ENCODE measurements at regions not wholly inside any gene's neighbourhood (a gene's known extent, or its start where the extent isn't known, plus 50 kb on each side); places are given as distances from the start of the nearest gene placed in this dataset.

DNA sequence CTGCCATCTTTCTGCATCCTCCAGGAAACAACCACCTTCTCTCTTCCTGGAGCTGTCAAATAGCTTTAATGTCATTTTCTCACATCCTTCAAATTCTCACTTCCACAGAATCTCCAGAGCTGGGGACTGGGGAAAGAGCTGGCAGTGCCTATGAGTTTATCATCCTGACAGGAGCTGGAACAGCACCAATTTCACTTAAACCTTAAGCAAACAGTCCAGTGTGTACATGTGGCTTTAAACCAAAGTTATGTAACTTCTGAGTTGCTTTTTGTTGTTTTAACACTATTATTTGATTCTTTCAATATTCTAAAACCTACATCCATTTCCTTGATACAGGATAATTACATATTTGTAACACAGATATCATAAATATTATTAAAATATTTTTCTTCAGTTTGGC is 331.5 kb upstream of the ARGLU1 start:
- no peak for TF ChIP-seq ZNF274 (IDR thresholded peaks at IDR 0.05; ENCODE audit: low read depth, low read length)
- H3K4me3 ChIP-seq (ENCODE audit: low read length): no peak overlapping the region

DNA sequence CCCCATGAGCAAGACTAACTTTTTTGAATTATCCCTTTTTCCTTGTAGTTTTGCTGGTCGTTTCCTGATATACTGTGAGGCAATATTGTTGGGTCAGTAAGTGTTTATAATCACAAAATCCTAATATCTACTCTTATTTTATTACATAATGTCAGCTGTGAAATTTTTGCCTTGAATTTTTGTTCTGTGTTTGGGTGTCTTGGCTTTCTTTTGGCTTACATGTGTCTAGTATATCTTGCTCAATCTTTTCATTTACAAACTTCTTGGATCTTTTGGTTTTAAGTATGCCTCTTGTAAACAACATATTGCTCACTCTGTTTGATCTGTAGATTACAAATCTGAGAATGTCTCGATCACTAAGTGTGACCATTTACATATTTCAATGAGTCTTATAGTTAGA is 330.3 kb upstream of the ARGLU1 start:
- no peak overlapping the region for H3K4me3 ChIP-seq (ENCODE audit: low read length)
- no peak for TF ChIP-seq ZNF274 (IDR thresholded peaks at IDR 0.05; ENCODE audit: low read depth, low read length)

DNA sequence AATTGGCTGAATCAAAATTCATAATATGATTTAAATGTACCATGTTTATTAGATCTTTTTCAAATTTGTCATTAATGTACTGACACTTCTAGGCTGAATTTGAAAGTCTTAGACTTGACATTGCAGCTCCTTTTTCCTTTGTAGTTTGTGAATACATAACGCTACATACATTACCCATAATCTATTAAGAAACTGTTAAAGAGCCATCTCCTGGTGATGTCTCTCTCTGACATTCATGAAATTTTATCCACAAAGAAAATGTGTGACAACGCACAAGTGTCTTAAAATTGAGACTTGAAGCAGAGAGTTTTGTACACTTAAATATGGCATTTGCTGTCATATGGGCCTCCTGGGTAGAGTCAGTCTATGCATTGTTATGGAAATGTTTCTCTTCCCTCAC is 320.2 kb upstream of the ARGLU1 start:
- no peak overlapping the region for H3K4me3 ChIP-seq (ENCODE audit: low read length)
- TF ChIP-seq ZNF274 (IDR thresholded peaks at IDR 0.05; ENCODE audit: low read depth, low read length): no peak

DNA sequence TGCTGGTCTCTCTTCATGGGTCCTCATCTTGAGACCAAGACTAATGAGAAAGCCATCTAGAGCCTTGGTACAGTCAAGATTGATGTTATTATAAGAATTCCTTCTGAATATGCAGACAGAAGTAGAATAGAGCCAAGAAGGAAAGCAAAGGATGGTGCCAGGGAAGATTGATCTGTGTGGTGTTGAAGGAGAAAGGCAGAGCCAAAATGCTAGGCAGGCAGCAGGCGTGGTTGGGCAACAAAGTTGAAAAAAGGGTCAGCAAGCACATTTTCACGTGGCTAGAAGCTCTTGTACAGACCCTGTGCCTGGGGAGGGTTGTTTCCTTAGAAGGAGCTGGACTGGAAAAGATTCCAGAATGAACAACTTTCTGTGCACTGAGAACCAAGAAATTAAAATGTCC is 319.7 kb upstream of the ARGLU1 start:
- H3K4me3 ChIP-seq (ENCODE audit: low read length): no peak overlapping the region
- no peak for TF ChIP-seq ZNF274 (IDR thresholded peaks at IDR 0.05; ENCODE audit: low read depth, low read length)

DNA sequence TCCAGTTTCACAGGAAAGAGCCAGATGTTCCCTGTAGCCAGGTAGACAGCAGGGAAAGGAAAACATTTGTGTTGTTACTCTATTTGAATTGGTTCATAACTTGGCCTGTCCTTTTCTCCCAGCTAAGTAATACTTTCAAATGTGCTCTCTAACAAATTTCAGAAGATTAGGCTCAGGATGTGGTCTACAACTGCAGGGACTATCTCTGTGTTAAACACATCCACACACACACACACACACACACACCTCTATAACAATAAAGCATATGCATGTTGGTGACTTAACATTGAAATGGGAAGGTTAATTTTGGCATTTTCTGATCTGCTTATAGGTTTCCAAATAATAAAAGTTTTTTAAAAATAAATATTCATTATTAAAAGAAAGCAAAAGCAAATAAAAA is 316.0 kb upstream of the ARGLU1 start:
- TF ChIP-seq ZNF274 (IDR thresholded peaks at IDR 0.05; ENCODE audit: low read depth, low read length): no peak
- no peak overlapping the region for H3K4me3 ChIP-seq (ENCODE audit: low read length)

DNA sequence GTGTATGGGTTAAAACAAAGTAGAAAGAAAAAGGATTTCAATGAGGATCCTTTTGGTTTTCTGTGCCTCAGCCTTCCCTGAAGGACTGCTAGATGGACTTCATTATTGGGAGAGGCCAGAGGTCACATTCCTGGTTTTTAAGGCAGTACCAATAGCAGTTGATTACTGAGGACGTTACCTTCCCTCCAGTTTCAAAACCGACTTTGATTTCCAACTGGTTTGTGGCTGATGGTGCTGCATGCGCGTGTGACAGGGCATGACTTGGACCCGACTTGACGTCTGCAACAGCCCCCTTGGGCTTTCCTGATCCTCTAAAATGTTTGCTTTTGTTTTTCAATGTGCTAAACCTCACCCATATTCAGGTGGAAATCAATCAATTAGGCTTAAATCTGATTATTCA is 314.3 kb upstream of the ARGLU1 start:
- no peak for TF ChIP-seq ZNF274 (IDR thresholded peaks at IDR 0.05; ENCODE audit: low read depth, low read length)
- no peak overlapping the region for H3K4me3 ChIP-seq (ENCODE audit: low read length)

DNA sequence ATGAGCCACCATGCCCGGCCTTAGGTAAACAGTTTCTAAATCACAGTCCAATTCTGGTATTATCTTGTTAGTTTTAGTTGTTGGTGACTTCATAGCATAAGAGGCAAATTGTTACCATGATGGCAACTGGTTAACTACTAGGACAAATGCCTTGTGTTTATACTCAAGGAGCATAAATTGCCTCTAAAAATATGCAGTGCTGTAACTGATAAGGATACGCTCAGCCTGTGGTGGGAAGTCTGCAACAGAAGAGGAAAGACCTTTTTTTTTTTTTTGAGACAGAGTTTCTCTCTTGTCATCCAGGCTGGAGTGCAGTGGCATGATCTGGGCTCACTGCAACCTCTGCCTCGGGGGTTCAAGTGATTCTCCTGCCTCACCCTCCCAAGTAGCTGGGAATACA is 311.9 kb upstream of the ARGLU1 start:
- no peak for TF ChIP-seq ZNF274 (IDR thresholded peaks at IDR 0.05; ENCODE audit: low read depth, low read length)
- H3K4me3 ChIP-seq (ENCODE audit: low read length): no peak overlapping the region

DNA sequence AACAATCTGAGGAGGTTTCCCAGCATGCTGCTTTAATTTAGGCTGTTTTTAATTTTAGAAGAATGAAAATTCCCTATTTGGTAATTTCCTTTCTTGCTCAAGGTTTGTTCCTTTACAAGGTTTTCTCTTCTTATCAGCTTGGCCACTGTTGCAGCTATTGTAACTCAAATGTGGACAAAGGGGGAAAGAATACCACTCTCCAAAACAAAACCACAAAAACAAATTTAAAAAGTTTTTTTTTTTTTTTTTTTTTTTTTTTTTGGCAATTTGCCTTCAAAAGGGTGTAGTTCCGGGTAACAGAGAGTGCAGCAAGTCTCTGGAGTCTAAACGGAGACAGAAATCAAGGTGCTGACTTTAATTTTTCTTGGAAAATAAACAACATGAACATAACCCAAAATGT is 306.4 kb upstream of the ARGLU1 start:
- no peak for TF ChIP-seq ZNF274 (IDR thresholded peaks at IDR 0.05; ENCODE audit: low read depth, low read length)
- H3K4me3 ChIP-seq (ENCODE audit: low read length): no peak overlapping the region

DNA sequence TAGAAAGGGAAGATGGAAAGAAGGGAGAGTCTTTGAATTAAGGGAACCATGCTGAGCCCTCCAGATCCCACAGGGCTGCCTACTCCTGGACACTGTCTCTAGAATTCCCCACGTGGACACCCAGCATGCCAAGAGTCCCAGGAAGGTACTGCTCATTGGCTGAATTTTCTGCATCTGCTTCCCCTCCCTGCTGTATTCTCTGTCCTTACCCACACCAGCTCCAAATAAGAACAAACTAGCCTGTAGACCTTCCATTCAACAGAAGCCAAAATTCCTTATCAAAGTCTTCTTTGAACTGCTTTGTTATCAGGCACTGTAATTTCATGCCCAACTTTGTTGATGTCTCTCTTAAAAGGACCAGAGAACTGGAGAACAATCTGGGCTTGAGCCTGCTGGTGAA is 305.9 kb upstream of the ARGLU1 start:
- TF ChIP-seq ZNF274 (IDR thresholded peaks at IDR 0.05; ENCODE audit: low read depth, low read length): no peak
- H3K4me3 ChIP-seq (ENCODE audit: low read length): no peak overlapping the region

DNA sequence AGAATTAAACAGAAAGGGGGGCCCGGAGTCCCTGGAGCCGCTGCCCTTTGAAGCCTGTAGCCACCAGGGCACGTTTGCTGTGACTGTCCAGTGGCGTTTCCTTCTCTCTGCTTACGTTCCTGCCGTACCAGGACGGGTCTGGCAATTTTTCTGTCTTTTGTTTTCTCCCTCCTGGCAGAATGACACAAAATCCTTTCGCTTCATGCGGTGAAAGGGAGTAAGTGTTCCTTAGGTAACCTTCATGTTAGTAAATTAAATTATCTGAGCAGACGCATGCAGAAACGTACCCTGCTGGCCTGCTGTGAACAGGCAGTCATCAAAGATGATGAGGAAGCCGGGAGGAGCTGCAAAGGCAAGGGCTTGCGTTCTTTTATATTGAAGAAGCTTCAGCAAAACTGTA is 299.3 kb upstream of the ARGLU1 start:
- TF ChIP-seq ZNF274 (IDR thresholded peaks at IDR 0.05; ENCODE audit: low read depth, low read length): no peak
- H3K4me3 ChIP-seq (ENCODE audit: low read length): no peak overlapping the region

DNA sequence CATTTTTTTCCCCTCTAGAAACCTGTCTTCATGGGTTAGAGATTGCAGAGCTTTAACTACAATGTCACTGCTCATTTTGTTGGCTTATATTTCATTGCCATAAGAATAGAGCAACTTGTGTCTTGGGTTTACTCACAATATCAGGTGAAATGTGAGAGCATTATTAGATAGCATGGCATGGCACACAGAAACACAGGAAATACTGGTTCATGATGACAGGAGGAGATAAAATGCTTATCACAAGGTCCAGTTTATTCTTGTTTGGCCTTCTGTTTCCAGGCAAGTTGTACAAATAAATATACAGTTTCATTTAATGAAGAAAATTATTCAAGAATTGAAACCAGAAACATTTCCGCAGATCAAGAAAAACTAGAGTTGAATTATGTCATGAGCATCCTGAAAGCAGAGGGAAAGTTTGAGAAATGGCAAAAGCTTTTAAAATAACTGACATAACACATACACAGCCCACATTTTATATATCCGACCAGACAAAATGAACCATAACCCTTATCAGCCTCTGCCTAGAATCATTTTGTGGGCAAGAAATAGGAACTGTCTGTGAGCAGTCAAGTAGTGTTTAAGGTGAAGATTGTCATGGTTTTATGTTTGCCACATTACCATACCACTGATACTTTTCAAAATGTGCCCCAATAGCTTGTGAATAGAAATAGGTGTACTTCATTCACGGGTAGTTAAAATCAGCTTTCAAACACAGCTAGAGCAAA is 297.9 kb upstream of the ARGLU1 start:
- TF ChIP-seq ZNF274 (IDR thresholded peaks at IDR 0.05; ENCODE audit: low read depth, low read length): no peak
- H3K4me3 ChIP-seq (ENCODE audit: low read length): no peak overlapping the region

DNA sequence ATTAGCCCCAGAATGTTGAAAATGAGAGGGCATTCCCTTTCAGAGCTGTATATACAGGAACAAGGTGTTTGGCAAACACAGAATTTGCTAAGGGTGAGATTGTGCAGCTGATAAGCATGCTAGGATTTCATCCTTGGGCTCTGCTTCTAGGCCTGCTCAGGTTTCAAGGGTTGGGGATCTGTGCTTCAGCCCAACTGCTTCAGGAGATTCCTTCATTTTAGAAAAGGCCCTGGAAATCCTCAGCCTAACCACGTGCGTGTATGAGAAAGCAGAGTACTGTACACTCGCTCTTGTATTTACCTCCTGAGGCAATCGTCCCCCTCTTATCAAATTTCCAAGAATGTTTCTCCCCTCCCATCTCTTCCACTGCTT is 291.6 kb upstream of the ARGLU1 start:
- no peak for TF ChIP-seq ZNF274 (IDR thresholded peaks at IDR 0.05; ENCODE audit: low read depth, low read length)
- H3K4me3 ChIP-seq (ENCODE audit: low read length): no peak overlapping the region

DNA sequence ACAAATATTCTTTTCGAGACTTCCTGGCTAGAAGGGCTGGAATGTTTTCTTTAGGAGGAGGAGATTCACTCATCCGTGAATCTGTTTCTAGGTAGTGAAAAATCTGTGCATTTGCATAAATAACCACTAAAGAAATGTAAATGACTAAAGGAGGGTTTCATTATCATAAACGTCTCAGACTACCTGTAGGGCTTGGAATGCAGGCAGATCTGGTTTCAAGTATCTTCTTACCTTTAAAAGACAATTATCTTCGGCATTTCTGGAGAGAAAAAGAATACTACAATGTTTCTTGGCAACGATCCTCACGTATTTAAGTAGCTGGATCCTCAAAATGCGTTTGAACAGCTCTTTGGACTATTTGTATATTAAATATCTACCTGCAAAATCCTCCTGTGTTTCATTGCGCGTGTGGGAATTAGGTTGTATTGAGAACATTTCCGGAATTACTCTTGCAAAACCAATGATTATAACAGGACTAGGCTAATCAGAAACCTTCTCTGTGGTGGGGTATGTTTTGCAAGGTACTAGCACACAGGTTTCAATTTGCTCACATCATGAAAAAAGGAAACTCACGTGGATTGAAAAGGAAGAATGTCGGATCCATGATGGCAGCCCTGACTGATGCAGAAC is 291.1 kb upstream of the ARGLU1 start:
- no peak for TF ChIP-seq ZNF274 (IDR thresholded peaks at IDR 0.05; ENCODE audit: low read depth, low read length)
- no peak overlapping the region for H3K4me3 ChIP-seq (ENCODE audit: low read length)

DNA sequence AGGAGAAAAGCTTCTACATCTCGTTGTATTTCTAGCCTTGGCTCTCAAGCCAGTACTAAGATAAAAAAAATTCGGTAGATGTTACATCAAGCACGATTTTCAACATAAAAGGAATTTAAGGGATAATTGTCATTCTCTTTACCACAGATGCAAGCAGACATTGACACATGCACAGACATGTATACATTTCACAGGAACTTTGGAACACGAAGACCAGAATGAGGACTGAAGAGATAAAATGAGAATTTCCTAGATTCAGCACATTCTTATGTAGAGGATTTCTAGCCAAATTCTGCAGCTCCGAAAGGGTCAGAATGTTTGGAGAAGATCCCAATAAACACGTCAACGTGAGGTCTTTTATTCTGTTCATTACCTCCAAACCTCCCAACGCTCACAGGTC is 284.5 kb upstream of the ARGLU1 start:
- TF ChIP-seq ZNF274 (IDR thresholded peaks at IDR 0.05; ENCODE audit: low read depth, low read length): no peak
- H3K4me3 ChIP-seq (ENCODE audit: low read length): no peak overlapping the region

DNA sequence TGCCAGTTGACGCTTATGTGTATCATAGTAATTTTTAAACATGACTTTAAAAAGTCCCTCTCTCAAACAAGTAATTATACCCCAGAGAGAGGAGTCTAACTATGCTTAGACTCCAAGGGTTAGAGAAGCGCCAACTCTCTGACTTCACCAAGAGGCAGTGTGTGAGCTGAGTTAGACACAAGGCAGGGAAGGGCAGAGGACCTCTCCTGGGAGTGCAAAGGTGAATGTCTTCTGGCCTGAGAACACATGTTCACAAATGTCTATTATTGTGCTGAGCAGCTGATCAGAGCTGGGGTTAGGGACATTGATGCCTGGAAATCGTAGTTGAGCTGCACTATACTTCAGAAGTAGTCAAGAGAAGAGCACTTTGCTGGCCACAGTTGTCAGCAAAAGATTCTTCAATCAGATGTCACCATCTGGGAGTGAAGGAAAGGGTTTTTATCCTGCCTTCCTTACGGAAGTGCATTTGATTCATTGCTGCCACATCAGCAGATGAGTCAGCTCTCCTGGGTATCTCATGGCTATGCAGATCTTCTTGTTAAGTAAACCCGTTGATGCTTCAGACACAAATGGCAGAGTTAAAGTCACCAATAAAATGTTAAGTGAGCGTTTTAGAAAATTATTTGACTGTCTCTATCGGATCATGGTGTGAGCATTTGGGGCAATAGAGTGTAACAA is 283.2 kb upstream of the ARGLU1 start:
- no peak for TF ChIP-seq ZNF274 (IDR thresholded peaks at IDR 0.05; ENCODE audit: low read depth, low read length)
- no peak overlapping the region for H3K4me3 ChIP-seq (ENCODE audit: low read length)
